ENCODE measurements at regions not wholly inside any gene's neighbourhood (a gene's known extent, or its start where the extent isn't known, plus 50 kb on each side); places are given as distances from the start of the nearest gene placed in this dataset.
A peak's percentile ranks its signal among the peaks of the same experiment; 100 is the strongest.
"Not testable (repeated sequence)": the region's sequence is repeated elsewhere in the genome, so short reads cannot be mapped to it uniquely, and the experiment has no call there.

DNA sequence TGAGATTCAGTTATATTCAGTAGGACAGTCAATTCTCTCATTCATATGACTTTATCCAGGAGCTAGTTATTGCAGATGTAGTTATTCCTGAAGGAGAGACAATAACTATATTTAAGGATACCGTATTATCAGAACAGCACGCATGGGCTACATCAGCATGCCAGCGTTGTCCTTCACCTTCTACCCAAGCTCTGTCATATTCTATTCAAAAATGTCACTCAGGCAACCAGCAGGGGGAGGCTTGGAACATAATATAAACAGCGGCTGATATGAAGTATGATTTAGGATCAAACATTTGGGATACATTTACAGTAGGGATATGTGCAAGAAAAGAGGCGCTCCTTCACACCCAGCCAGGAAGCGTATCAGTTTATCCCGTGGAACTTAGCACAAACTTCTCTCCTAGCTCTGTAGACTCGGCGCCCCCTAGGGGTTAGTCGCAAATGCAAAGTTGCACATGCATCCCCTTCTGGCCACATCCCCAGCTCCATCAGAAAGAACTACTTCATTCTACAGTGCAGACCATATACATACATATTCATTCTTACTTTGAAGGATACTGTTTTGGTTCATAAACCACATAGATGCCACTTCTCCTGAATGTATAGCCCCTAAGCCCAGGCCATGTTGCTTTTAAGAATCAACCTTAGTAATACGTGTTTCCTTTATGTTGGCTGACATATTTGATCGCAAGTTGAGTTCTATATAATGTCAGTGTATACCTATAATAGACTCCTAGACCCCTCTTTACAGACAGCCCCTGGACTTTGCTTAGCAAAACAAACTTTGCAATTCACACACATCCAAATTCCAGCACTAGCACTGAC lies 759.4 kb downstream of the ADCYAP1 start:
- H3K9me3 Mint-ChIP-seq, result no peaks in the 10 kb centered on the region
- no peak for DNase-seq (ENCODE audit: extremely low spot score, unreplicated experiment)
- no peak overlapping the region for H3K4me3 Mint-ChIP-seq

DNA sequence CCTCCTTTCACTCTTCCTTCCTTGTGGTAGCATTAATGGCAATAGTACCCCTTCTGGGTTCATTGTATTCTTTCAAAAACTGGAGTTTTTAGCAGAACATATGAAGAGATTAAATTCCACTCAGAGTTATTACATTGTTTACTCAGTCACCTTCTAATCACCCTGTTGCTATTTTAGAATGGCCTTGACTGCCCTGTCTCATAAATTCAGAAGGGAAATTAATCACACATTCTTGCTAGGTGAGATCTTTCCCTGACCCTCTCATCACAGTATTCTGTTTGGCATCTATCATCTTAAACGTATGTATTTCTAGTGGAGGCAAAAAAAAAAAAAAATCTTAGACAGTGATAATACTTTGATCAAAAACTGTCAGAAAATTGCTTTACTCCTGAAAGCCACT lies 760.4 kb downstream of the ADCYAP1 start:
- Mint-ChIP-seq H3K4me3 (no peak overlapping the region), H3K27ac (no peak overlapping the region)

More for the DNA sequence above, 759.4 kb downstream of the ADCYAP1 start:
- peaks cover 5% of the 10 kb centered on the region for H3K4me1 Mint-ChIP-seq (ENCODE audit: unreplicated experiment)
- no peak overlapping the region for H3K27ac Mint-ChIP-seq
- H3K36me3 Mint-ChIP-seq, result no peaks in the 10 kb centered on the region
- no peaks in the 10 kb centered on the region for H3K27me3 Mint-ChIP-seq
- TF ChIP-seq, protein P1, sequence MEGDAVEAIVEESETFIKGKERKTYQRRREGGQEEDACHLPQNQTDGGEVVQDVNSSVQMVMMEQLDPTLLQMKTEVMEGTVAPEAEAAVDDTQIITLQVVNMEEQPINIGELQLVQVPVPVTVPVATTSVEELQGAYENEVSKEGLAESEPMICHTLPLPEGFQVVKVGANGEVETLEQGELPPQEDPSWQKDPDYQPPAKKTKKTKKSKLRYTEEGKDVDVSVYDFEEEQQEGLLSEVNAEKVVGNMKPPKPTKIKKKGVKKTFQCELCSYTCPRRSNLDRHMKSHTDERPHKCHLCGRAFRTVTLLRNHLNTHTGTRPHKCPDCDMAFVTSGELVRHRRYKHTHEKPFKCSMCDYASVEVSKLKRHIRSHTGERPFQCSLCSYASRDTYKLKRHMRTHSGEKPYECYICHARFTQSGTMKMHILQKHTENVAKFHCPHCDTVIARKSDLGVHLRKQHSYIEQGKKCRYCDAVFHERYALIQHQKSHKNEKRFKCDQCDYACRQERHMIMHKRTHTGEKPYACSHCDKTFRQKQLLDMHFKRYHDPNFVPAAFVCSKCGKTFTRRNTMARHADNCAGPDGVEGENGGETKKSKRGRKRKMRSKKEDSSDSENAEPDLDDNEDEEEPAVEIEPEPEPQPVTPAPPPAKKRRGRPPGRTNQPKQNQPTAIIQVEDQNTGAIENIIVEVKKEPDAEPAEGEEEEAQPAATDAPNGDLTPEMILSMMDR (conservative IDR thresholded peaks at IDR 0.05), result peak; percentile 85

DNA sequence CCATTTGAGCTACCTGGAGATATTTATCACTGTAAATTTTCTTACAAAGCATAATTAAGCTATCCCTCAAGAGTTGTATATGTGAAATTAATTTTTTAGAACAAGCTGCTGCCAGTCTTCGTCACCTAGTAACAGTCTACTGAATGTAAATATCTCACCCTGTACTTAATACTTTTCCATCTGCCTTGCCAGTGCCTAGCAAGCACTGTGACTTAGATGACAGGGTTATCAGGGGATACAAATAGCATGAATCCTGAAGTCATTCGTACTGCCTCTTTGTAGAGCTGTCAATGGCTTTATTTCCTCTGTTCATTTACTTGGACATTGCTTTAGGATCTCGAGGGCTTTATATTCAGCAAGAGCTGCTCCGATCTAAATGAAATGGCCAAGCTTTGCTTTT lies 763.6 kb downstream of the ADCYAP1 start:
- Mint-ChIP-seq H3K36me3 (no peaks in the 10 kb centered on the region), H3K9me3 (no peaks in the 10 kb centered on the region), H3K27ac (no peak overlapping the region), H3K27me3 (no peaks in the 10 kb centered on the region), H3K4me3 (no peak overlapping the region), H3K4me1 (ENCODE audit: unreplicated experiment) (no peaks in the 10 kb centered on the region)
- TF ChIP-seq, protein P1 (conservative IDR thresholded peaks at IDR 0.05), result no peak
- DNase-seq (ENCODE audit: extremely low spot score, unreplicated experiment), result no peak

More for the DNA sequence above, 760.4 kb downstream of the ADCYAP1 start:
- no peak for DNase-seq (ENCODE audit: extremely low spot score, unreplicated experiment)
- Mint-ChIP-seq H3K36me3 (no peaks in the 10 kb centered on the region), H3K9me3 (no peaks in the 10 kb centered on the region), H3K4me1 (ENCODE audit: unreplicated experiment) (peaks cover 5% of the 10 kb centered on the region), H3K27me3 (no peaks in the 10 kb centered on the region)
- TF ChIP-seq, protein P1 (conservative IDR thresholded peaks at IDR 0.05), result no peak

DNA sequence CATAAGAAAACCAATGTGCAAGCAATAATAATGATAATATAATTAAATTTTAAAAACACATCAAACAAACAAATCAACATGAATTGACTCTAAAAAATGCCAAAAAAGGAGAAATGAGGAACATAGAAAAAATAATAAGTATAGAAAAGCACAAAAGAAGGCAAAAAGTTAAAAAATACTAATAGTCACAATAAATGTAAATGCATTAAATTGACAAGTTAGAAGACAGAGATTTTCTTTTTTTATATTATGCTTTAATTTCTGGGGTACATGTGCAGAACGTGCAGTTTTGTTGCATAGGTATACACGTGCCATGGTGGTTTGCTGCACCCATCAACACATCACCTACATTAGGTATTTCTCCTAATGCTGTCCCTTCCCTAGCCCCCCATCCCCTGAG lies 767.0 kb downstream of the ADCYAP1 start:
- H3K9me3 Mint-ChIP-seq; H3K27ac Mint-ChIP-seq; DNase-seq (ENCODE audit: extremely low spot score, unreplicated experiment); H3K36me3 Mint-ChIP-seq; H3K4me1 Mint-ChIP-seq (ENCODE audit: unreplicated experiment); H3K27me3 Mint-ChIP-seq; H3K4me3 Mint-ChIP-seq: not testable (repeated sequence)

DNA sequence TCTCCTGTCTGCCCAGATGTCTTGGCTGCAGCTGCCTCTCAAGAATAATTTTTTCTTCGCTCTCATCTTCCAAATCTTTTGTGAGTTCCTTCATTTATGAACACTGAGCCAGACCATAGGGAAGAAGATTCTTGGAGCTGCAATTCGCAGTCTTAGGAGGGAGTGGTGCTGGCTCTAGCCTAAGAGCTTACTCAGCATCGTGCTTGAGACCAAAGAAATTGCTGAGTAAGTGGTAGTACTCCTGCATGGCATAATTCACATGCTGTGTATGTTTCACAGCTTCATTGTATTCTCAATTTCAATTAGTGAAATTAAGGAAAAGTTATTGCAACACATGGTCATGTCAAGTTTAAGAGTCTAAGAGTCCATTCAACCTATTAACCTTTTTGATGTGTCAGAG lies 771.7 kb downstream of the ADCYAP1 start:
- Mint-ChIP-seq H3K27ac (no peak overlapping the region), H3K36me3 (no peaks in the 10 kb centered on the region), H3K27me3 (no peaks in the 10 kb centered on the region), H3K4me1 (ENCODE audit: unreplicated experiment) (no peaks in the 10 kb centered on the region), H3K9me3 (no peaks in the 10 kb centered on the region), H3K4me3 (no peak overlapping the region)
- TF ChIP-seq, protein P1 (conservative IDR thresholded peaks at IDR 0.05), result no peak
- DNase-seq (ENCODE audit: extremely low spot score, unreplicated experiment), result no peak

DNA sequence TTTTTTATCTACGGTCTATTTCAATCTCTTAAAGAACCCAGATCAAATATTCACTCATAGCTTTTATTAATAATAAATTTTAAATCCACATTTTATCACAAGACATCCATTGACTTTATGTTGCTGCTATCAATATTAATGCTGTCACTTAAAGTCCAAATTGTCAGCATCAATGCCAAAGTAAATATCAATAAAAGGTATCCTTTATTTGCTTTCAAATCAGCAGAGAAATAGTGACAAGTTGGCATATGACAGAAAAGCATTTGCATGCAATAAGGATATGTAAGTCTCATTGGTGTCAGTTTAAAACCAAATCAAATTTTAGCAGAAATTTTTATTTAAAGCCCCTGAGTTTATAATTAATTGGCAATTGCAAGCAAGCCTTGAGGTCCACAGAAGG lies 775.4 kb downstream of the ADCYAP1 start:
- Mint-ChIP-seq H3K9me3 (no peaks in the 10 kb centered on the region), H3K27ac (no peak overlapping the region), H3K4me3 (no peak overlapping the region), H3K27me3 (no peaks in the 10 kb centered on the region), H3K4me1 (ENCODE audit: unreplicated experiment) (no peaks in the 10 kb centered on the region), H3K36me3 (no peaks in the 10 kb centered on the region)
- DNase-seq (ENCODE audit: extremely low spot score, unreplicated experiment), result no peak
- TF ChIP-seq, protein P1 (conservative IDR thresholded peaks at IDR 0.05), result no peak
